Fibroblast of pulmonary artery (primary cell): ENCODE measurements at regions not wholly inside any gene's neighbourhood (a gene's known extent, or its start where the extent isn't known, plus 50 kb on each side); places are given as distances from the start of the nearest gene placed in this dataset.

Experiments
- DNase-seq: peaks from one replicate; pipeline ENCODE4 v3.0.0-alpha.2; 2010; ENCODE audit warnings: low read depth
- H3K4me3 ChIP-seq: replicated peaks from 2 replicates; pipeline ENCODE4 v1.5.1; 2011; ENCODE audit warnings: low read depth, mild to moderate bottlenecking, control low read depth, low read length, moderate library complexity
- CTCF ChIP-seq: IDR thresholded peaks from 2 replicates; pipeline ENCODE4 v1.5.1; 2011; ENCODE audit warnings: mild to moderate bottlenecking, control low read depth, low read length, inconsistent platforms; ENCODE audit errors: missing control alignments

GRCh38 chr3:46124216-46125177 is 83.6 kb downstream of the CCR1 start:
- DNase-seq = peak; percentile 34
- no peak for TF ChIP-seq CTCF
- no peak overlapping the region for H3K4me3 ChIP-seq

- H3K4me3 ChIP-seq = no peak overlapping the region
- TF ChIP-seq CTCF = no peak
- no peak for DNase-seq
These were observed 84.5 kb downstream of the CCR1 start for GRCh38 chr3:46123646-46124045.

- DNase-seq = peak; percentile 7
- no peak overlapping the region for H3K4me3 ChIP-seq
- no peak for TF ChIP-seq CTCF
These were observed 86.0 kb downstream of the CCR1 start for GRCh38 chr3:46122091-46122490.

- H3K4me3 ChIP-seq = no peak overlapping the region
- no peak for TF ChIP-seq CTCF
- no peak for DNase-seq
These were observed 87.1 kb downstream of the CCR1 start for GRCh38 chr3:46120983-46121382.

- DNase-seq = no peak
- no peak overlapping the region for H3K4me3 ChIP-seq
- no peak for TF ChIP-seq CTCF
These were observed 88.2 kb downstream of the CCR1 start for GRCh38 chr3:46119709-46120498.

GRCh38 chr3:46119253-46119652 is 88.9 kb downstream of the CCR1 start:
- no peak for TF ChIP-seq CTCF

More at GRCh38 chr3:46119253-46119652, 88.9 kb downstream of the CCR1 start:
- no peak overlapping the region for H3K4me3 ChIP-seq
- DNase-seq = no peak
